ENCODE measurements at regions not wholly inside any gene's neighbourhood (a gene's known extent, or its start where the extent isn't known, plus 50 kb on each side); places are given as distances from the start of the nearest gene placed in this dataset.

DNA sequence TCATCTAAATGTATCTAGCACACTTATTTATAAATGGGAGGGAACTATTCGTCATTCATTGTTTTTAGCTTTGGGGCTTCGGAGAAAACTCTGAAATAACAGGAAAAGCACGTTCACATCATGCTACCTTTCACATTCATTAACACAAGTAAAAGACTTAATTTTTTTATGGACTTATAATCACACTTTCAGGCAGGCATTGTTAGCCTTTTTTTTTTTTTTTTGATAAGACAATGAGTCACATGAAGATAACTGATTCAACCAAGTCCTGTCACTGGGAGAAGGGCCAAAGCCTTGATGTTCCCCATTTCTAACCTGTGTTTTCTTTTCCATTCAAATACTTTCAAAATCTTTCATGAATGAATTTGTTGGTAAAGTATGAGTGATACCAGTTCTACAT, 631.3 kb upstream of the CA10 start:
- Histone ChIP-seq H2AK5ac (ENCODE audit: low read length, severe bottlenecking) (no peak overlapping the region), H3K4me1 (ENCODE audit: control insufficient read depth, insufficient read depth, low read depth, low read length) (no peaks in the 10 kb centered on the region), H2AFZ (ENCODE audit: low read depth, low read length) (no peak overlapping the region), H3K4me2 (ENCODE audit: low read length, poor library complexity, severe bottlenecking) (no peak overlapping the region), H2BK5ac (ENCODE audit: low read depth, low read length, poor library complexity, severe bottlenecking) (no peak overlapping the region), H3K14ac (ENCODE audit: low read length in 2 of 2) (no peak overlapping the region), H3K9me3 (ENCODE audit: control insufficient read depth, low read length) (peaks cover 16% of the 10 kb centered on the region), H4K8ac (ENCODE audit: low read length) (no peak overlapping the region), H3K4ac (ENCODE audit: low read depth in 1 of 2, low read length in 2 of 2) (no peak overlapping the region), H3K36me3 (ENCODE audit: control insufficient read depth in 1 of 2, insufficient read depth in 2 of 2, low read depth in 1 of 2, low read length in 2 of 2) (no peaks in the 10 kb centered on the region), H3K23ac (ENCODE audit: low read length in 2 of 2) (no peak overlapping the region), H2BK15ac (ENCODE audit: low read depth, poor library complexity, severe bottlenecking) (no peak overlapping the region), H3K27me3 (ENCODE audit: control insufficient read depth in 1 of 2, insufficient read depth in 1 of 2, low read length in 2 of 2) (no peaks in the 10 kb centered on the region), H3K4me3 (ENCODE audit: insufficient read depth in 1 of 2, low read depth in 1 of 2, low read length in 2 of 2) (no peak overlapping the region), H3K79me1 (replicated peaks; ENCODE audit: low read length, poor library complexity, severe bottlenecking) (no peaks in the 10 kb centered on the region), H3K18ac (ENCODE audit: low read depth in 1 of 2, low read length in 2 of 2) (no peak overlapping the region), H2BK120ac (ENCODE audit: low read depth, low read length) (no peak overlapping the region), H3K9ac (ENCODE audit: low read length) (no peak overlapping the region), H4K91ac (ENCODE audit: low read length) (no peak overlapping the region), H3K27ac (ENCODE audit: low read length, poor library complexity, severe bottlenecking) (no peak overlapping the region), H2BK12ac (ENCODE audit: low read length in 2 of 2) (no peak overlapping the region)
- 75% methylated on average over 3 of the region's 3 CpGs for WGBS
- DNase-seq: no peak

DNA sequence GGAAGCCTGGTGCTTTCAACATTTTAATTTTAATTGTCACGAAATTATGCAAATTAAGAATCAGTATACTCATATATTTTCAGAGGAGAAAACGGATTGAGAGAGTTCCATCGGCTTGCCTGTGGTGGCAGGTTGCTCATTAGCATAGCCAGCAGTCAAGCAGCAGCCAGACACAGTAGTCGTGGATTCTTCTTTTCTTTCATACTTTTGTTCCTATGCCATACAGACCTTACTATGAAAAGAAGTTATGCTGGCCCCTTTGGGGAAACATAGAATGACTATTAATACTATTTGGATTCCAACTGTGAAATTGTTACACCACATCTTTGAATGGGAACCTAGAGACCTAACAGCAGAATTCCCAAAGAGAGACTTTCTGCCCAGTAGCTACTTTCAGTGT, 617.7 kb upstream of the CA10 start:
- H3K4ac ChIP-seq (ENCODE audit: low read depth in 1 of 2, low read length in 2 of 2): no peak overlapping the region
- DNase-seq: no peak
- H4K91ac ChIP-seq (ENCODE audit: low read length): no peak overlapping the region
- H2AK5ac ChIP-seq (ENCODE audit: low read length, severe bottlenecking): no peak overlapping the region
- 56% methylated on average over 2 of the region's 4 CpGs for WGBS
- no peak overlapping the region for H3K4me3 ChIP-seq (ENCODE audit: insufficient read depth in 1 of 2, low read depth in 1 of 2, low read length in 2 of 2)
- no peaks in the 10 kb centered on the region for H3K4me1 ChIP-seq (ENCODE audit: control insufficient read depth, insufficient read depth, low read depth, low read length)
- H3K79me1 ChIP-seq (replicated peaks; ENCODE audit: low read length, poor library complexity, severe bottlenecking): no peaks in the 10 kb centered on the region
- no peaks in the 10 kb centered on the region for H3K9me3 ChIP-seq (ENCODE audit: control insufficient read depth, low read length)
- H3K27ac ChIP-seq (ENCODE audit: low read length, poor library complexity, severe bottlenecking): no peak overlapping the region
- H3K14ac ChIP-seq (ENCODE audit: low read length in 2 of 2): no peak overlapping the region
- no peak overlapping the region for H2AFZ ChIP-seq (ENCODE audit: low read depth, low read length)
- H2BK5ac ChIP-seq (ENCODE audit: low read depth, low read length, poor library complexity, severe bottlenecking): no peak overlapping the region
- no peak overlapping the region for H4K8ac ChIP-seq (ENCODE audit: low read length)
- no peak overlapping the region for H2BK12ac ChIP-seq (ENCODE audit: low read length in 2 of 2)
- no peaks in the 10 kb centered on the region for H3K27me3 ChIP-seq (ENCODE audit: control insufficient read depth in 1 of 2, insufficient read depth in 1 of 2, low read length in 2 of 2)
- no peaks in the 10 kb centered on the region for H3K36me3 ChIP-seq (ENCODE audit: control insufficient read depth in 1 of 2, insufficient read depth in 2 of 2, low read depth in 1 of 2, low read length in 2 of 2)
- no peak overlapping the region for H2BK15ac ChIP-seq (ENCODE audit: low read depth, poor library complexity, severe bottlenecking)
- no peak overlapping the region for H3K23ac ChIP-seq (ENCODE audit: low read length in 2 of 2)
- H3K9ac ChIP-seq (ENCODE audit: low read length): no peak overlapping the region
- no peak overlapping the region for H3K18ac ChIP-seq (ENCODE audit: low read depth in 1 of 2, low read length in 2 of 2)
- no peak overlapping the region for H3K4me2 ChIP-seq (ENCODE audit: low read length, poor library complexity, severe bottlenecking)
- H2BK120ac ChIP-seq (ENCODE audit: low read depth, low read length): no peak overlapping the region

DNA sequence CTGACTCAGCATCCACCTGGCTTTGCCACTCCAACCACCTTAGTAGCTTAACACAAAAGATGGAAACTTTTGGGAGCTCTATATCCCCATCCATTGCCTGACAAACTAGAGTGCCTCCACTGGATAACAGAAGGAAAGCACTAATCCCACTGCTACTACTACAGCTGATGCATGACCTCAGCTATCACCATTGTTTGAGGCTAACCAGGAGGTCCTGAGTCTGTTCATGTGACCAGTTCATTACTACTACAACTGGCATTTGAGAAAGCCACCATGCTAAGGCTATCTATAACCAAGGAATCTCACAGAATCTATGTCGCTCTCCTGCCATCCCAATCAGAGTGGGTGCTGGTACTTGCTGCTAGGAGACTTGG, 604.3 kb upstream of the CA10 start:
- no peaks in the 10 kb centered on the region for H3K4me1 ChIP-seq (ENCODE audit: control insufficient read depth, insufficient read depth, low read depth, low read length)
- H2AFZ ChIP-seq (ENCODE audit: low read depth, low read length): no peak overlapping the region
- H3K14ac ChIP-seq (ENCODE audit: low read length in 2 of 2): no peak overlapping the region
- DNase-seq: no peak
- H2BK5ac ChIP-seq (ENCODE audit: low read depth, low read length, poor library complexity, severe bottlenecking): no peak overlapping the region
- no peak overlapping the region for H4K8ac ChIP-seq (ENCODE audit: low read length)
- WGBS: 100% methylated on average over 1 of the region's 1 CpG
- no peaks in the 10 kb centered on the region for H3K36me3 ChIP-seq (ENCODE audit: control insufficient read depth in 1 of 2, insufficient read depth in 2 of 2, low read depth in 1 of 2, low read length in 2 of 2)
- H3K27me3 ChIP-seq (ENCODE audit: control insufficient read depth in 1 of 2, insufficient read depth in 1 of 2, low read length in 2 of 2): no peaks in the 10 kb centered on the region
- H2AK5ac ChIP-seq (ENCODE audit: low read length, severe bottlenecking): no peak overlapping the region
- no peak overlapping the region for H3K4ac ChIP-seq (ENCODE audit: low read depth in 1 of 2, low read length in 2 of 2)
- H3K9me3 ChIP-seq (ENCODE audit: control insufficient read depth, low read length): peaks cover 11% of the 10 kb centered on the region
- no peak overlapping the region for H4K91ac ChIP-seq (ENCODE audit: low read length)
- no peaks in the 10 kb centered on the region for H3K79me1 ChIP-seq (replicated peaks; ENCODE audit: low read length, poor library complexity, severe bottlenecking)
- H2BK15ac ChIP-seq (ENCODE audit: low read depth, poor library complexity, severe bottlenecking): no peak overlapping the region
- no peak overlapping the region for H3K4me2 ChIP-seq (ENCODE audit: low read length, poor library complexity, severe bottlenecking)
- no peak overlapping the region for H2BK120ac ChIP-seq (ENCODE audit: low read depth, low read length)
- no peak overlapping the region for H2BK12ac ChIP-seq (ENCODE audit: low read length in 2 of 2)
- H3K18ac ChIP-seq (ENCODE audit: low read depth in 1 of 2, low read length in 2 of 2): no peak overlapping the region
- no peak overlapping the region for H3K9ac ChIP-seq (ENCODE audit: low read length)
- no peak overlapping the region for H3K23ac ChIP-seq (ENCODE audit: low read length in 2 of 2)
- H3K27ac ChIP-seq (ENCODE audit: low read length, poor library complexity, severe bottlenecking): no peak overlapping the region
- H3K4me3 ChIP-seq (ENCODE audit: insufficient read depth in 1 of 2, low read depth in 1 of 2, low read length in 2 of 2): no peak overlapping the region

DNA sequence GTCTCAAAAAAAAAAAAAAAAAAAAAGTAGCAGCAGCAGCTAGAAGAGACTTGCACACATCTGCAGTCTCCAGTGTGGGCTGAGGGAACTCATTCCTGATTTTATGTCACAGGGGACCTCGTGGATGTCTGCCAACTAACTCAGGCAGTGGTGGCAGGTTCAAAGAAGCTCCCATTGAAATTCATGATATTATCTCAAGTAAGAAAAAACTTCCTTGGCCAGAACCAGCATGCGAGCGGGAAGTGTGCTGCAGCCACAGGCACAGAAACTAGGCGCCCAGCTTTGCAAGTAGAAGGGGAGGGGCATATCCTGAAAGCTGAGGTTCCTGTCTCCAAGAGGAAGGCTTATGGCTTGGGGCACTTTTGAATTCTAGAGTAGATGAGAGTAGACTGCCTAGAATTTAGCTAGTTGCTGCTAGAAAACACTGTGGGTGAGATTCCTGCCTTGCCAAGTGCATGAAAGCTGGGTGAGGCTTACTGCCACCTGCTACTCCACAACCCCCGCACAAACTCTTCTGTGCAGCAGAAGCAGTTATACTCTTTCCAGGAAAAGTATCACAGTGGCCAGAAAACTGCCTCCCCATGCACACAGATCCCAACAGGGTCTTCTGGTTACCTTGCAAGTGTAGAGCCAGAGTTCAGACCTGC, 603.8 kb upstream of the CA10 start:
- Histone ChIP-seq H3K18ac (ENCODE audit: low read depth in 1 of 2, low read length in 2 of 2) (no peak overlapping the region), H3K9me3 (ENCODE audit: control insufficient read depth, low read length) (peaks cover 11% of the 10 kb centered on the region), H3K14ac (ENCODE audit: low read length in 2 of 2) (no peak overlapping the region), H3K9ac (ENCODE audit: low read length) (no peak overlapping the region), H4K91ac (ENCODE audit: low read length) (no peak overlapping the region), H3K36me3 (ENCODE audit: control insufficient read depth in 1 of 2, insufficient read depth in 2 of 2, low read depth in 1 of 2, low read length in 2 of 2) (no peaks in the 10 kb centered on the region), H4K8ac (ENCODE audit: low read length) (no peak overlapping the region), H3K4me3 (ENCODE audit: insufficient read depth in 1 of 2, low read depth in 1 of 2, low read length in 2 of 2) (no peak overlapping the region), H3K79me1 (replicated peaks; ENCODE audit: low read length, poor library complexity, severe bottlenecking) (no peaks in the 10 kb centered on the region), H2BK120ac (ENCODE audit: low read depth, low read length) (no peak overlapping the region), H2BK12ac (ENCODE audit: low read length in 2 of 2) (no peak overlapping the region), H2AK5ac (ENCODE audit: low read length, severe bottlenecking) (no peak overlapping the region), H3K4ac (ENCODE audit: low read depth in 1 of 2, low read length in 2 of 2) (no peak overlapping the region), H2AFZ (ENCODE audit: low read depth, low read length) (no peak overlapping the region), H2BK15ac (ENCODE audit: low read depth, poor library complexity, severe bottlenecking) (no peak overlapping the region), H3K27me3 (ENCODE audit: control insufficient read depth in 1 of 2, insufficient read depth in 1 of 2, low read length in 2 of 2) (no peaks in the 10 kb centered on the region), H3K4me1 (ENCODE audit: control insufficient read depth, insufficient read depth, low read depth, low read length) (no peaks in the 10 kb centered on the region), H2BK5ac (ENCODE audit: low read depth, low read length, poor library complexity, severe bottlenecking) (no peak overlapping the region), H3K4me2 (ENCODE audit: low read length, poor library complexity, severe bottlenecking) (no peak overlapping the region), H3K27ac (ENCODE audit: low read length, poor library complexity, severe bottlenecking) (no peak overlapping the region), H3K23ac (ENCODE audit: low read length in 2 of 2) (no peak overlapping the region)
- 78% methylated on average over 5 of the region's 5 CpGs for WGBS
- no peak for DNase-seq

Data from mesenchymal stem cell (in vitro differentiated cells and primary cell).